ENCODE measurements at regions not wholly inside any gene's neighbourhood (a gene's known extent, or its start where the extent isn't known, plus 50 kb on each side); places are given as distances from the start of the nearest gene placed in this dataset.

GRCh38 chr10:130425169-130425568, 289.0 kb downstream of the GLRX3 start:
- no peak overlapping the region for H4K91ac ChIP-seq (ENCODE audit: insufficient read length, low read depth, low read length)

More at GRCh38 chr10:130425169-130425568, 289.0 kb downstream of the GLRX3 start:
- Histone ChIP-seq H3K9me3 (ENCODE audit: control insufficient read depth, low read depth, low read length) (no peaks in the 10 kb centered on the region), H3K27ac (ENCODE audit: insufficient read length, low read depth, low read length) (no peak overlapping the region), H3K14ac (ENCODE audit: insufficient read depth, low read length) (no peak overlapping the region), H3K4me2 (ENCODE audit: insufficient read depth, insufficient read length, low read length) (no peak overlapping the region), H2AK5ac (ENCODE audit: insufficient read length, low read length) (no peak overlapping the region), H2BK15ac (ENCODE audit: low read depth, low read length) (no peak overlapping the region), H3K9ac (ENCODE audit: extremely low read depth, insufficient read length, low read length) (no peak overlapping the region), H3K79me1 (ENCODE audit: insufficient read depth, low read depth, low read length, poor library complexity, severe bottlenecking) (no peaks in the 10 kb centered on the region), H4K20me1 (ENCODE audit: control insufficient read depth, insufficient read depth, insufficient read length) (no peaks in the 10 kb centered on the region), H3K4me1 (ENCODE audit: insufficient read depth, low read length) (no peaks in the 10 kb centered on the region), H2BK12ac (ENCODE audit: insufficient read length, low read depth, low read length) (no peak overlapping the region), H3K79me2 (ENCODE audit: insufficient read depth, low read length) (no peaks in the 10 kb centered on the region), H2BK120ac (ENCODE audit: low read depth, low read length, poor library complexity, severe bottlenecking) (no peak overlapping the region), H3K56ac (ENCODE audit: insufficient read length, low read depth, low read length) (no peak overlapping the region), H3T11ph (ENCODE audit: low read length) (no peak overlapping the region), H3K23me2 (ENCODE audit: insufficient read length, low read depth, low read length, poor library complexity, severe bottlenecking) (no peaks in the 10 kb centered on the region), H3K27me3 (ENCODE audit: insufficient read depth, low read length) (no peaks in the 10 kb centered on the region; the same call in 1 of the 2 replicates), H4K8ac (replicated peaks; ENCODE audit: insufficient read length, low read depth, low read length) (no peak overlapping the region), H4K5ac (ENCODE audit: insufficient read length, low read depth, low read length) (no peak overlapping the region), H2BK5ac (ENCODE audit: insufficient read length, low read length) (no peak overlapping the region), H3K4ac (ENCODE audit: low read depth, low read length) (no peak overlapping the region), H3K18ac (ENCODE audit: insufficient read length, low read depth, low read length) (no peak overlapping the region), H2AFZ (ENCODE audit: low read length) (no peak overlapping the region), H3K23ac (ENCODE audit: insufficient read length, low read depth, low read length) (no peak overlapping the region), H2BK20ac (ENCODE audit: low read depth, low read length, poor library complexity, severe bottlenecking) (no peak overlapping the region)
- WGBS (ENCODE audit: extremely low coverage, insufficient read length, low lambda C conversion rate) = no CpG with 5 or more reads among the region's 5 CpGs
- TF ChIP-seq CTCF (conservative IDR thresholded peaks at IDR 0.05) = no peak
- Mint-ChIP-seq H3K36me3 (ENCODE audit: insufficient read depth in 1 of 3, low read depth in 3 of 3) (no peaks in the 10 kb centered on the region), H3K27ac (no peak overlapping the region), H3K4me1 (no peaks in the 10 kb centered on the region), H3K27me3 (ENCODE audit: low read depth) (no peaks in the 10 kb centered on the region), H3K9me3 (peaks cover 0 to 3% of the 10 kb centered on the region in 2 experiments; a peak in 1 of 5 replicates), H3K4me3 (no peak overlapping the region)
- no peak for DNase-seq

Measured in H9 (cell line).